ENCODE measurements at regions not wholly inside any gene's neighbourhood (a gene's known extent, or its start where the extent isn't known, plus 50 kb on each side); places are given as distances from the start of the nearest gene placed in this dataset.

DNA sequence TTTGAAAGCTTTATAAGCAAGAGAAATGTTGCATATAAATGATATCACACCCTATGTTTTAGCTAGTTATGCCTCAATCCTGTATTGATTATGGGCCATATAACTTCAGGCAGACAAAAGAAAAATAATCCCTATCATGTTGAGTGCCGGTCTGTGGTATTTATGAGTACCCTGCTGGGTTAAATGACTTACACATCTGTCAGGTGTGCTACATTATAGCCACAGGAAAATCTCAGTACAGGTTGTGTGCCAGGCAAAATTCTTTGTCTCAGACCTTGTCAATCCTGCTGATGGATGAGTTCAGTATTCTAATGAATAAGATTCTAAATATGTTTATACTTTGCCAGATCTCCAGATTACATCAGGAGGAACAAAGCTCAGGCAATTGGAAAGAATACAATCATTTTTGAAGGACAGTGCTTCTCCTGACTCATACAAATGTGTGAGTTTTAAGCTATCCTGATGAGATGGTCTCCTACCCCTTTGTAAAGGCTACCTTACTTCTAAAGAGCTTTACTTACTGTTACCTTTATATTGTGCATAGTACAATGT is 109.8 kb upstream of the FOXG1 start:
- DNase-seq, result peak; percentile 30

DNA sequence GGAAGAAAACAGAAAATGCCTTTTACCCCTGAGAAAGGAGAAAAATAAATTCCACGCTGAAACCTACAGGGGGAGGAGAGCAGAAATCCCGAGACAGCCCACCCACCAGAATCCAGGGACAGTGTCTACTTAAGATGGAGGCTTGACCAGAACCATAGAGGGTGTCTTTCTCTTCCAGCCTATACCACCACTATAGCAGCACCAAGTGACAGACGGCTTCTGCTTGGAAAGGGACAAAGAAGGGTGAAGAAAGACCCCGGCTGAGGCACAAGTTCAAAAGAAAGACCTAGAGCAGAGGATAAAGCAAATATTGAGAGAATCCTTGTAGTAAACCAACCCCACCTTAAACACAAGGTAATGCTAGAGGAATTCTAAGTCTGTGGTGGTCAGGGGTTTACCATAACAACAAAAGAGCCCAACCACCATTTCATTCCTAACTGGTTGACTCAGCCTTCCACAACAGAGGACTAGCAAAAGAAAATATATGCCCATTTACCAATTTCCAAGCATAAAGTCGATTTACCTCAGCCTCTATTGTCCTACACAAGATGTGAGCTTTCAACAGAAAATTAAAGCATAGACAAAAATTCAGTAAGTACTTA is 105.3 kb upstream of the FOXG1 start:
- DNase-seq, result peak; percentile 94

DNA sequence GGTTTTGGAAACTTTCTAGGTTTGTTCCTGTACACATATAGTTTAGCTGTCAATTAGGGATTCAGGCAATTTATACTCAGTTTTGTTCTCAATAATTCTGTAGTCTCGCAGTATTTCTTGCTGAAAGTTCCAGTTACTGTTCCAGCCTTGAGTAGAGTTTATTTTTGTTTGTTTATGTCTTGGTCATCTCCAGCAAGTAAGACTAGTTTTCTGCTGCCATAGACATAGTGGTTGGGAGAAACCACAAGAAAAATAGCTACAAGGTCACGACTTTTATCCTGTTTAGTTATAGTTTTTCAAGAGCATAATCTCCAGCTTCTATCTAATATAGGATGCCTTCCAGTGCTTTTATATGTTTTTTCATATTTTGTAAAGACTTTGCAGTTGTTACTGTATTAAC is 99.6 kb upstream of the FOXG1 start:
- DNase-seq, result no peak

DNA sequence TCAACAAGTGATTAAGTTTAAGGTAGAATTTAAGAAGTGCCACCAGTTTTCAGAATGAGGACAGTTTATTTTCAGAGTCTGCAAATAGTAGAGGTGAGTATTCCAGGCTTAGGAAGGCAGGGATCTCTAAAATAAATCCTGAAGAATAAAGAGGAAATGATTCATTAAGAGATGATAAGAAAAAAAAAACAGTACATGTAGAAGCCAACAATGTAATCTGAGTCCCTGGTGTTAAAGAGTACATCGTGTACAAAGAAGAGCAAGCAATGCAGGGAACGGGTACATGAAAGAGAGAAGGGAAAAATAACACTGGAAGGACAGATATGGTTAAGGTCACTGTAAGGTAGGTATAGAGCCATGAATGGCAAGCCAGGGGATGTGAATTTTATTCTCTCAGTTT is 95.2 kb upstream of the FOXG1 start:
- peak; percentile 38 for DNase-seq

DNA sequence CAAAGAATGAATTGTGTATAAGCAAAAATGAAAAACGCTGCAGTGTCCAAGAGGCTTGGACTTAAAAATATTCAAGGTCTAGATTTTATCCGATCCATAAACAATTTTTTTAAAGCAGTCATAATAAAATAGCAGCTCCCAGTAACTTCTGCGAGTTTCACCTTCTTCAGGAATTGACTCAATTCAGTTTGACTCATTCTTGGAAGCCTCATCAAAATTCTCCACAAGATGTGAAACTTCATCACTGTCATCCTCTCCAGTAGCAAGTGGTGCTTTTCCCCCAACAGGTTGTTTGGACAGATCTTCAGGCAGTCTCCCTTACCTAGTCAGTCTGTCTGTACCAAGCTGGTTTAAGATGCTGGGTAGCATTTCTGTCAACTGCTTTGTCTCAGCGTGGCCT is 93.5 kb upstream of the FOXG1 start:
- DNase-seq, result no peak

DNA sequence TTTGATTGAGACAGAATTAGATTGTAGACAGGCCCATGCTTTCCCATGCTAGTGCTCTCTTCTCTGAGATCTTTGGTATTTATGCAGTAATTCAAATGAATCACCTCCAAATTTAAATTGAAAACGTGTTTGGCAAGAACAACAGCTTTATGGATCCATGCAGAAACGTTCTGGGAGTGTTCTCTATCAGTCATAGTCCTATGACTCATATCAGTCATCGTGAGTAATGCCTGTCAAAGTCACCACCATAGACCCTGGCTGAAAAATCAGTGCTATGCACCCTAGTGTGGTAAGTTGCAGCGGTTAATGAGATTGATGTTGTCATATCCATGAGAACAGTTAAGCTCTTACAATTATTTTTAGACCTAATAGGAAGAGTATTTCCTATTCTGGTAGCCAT is 90.1 kb upstream of the FOXG1 start:
- peak; percentile 90 for DNase-seq

DNA sequence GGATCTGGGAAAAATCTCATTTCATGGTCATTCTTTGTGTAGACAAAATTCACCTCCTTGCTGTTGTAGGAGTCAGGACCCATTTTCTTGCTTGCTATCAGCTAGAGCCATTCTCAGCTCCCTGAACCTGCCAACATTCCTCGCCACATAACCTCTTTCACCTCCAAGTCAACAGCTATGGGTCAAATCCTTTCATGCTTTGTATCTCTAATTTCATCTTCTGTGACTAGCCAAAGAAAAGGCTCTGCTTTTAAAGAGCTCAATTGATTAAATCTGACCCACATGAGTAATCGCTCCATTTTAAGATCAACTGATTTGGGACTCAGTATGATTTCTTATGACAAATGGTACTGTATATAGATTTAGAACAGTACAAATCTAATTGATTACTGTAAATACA is 89.2 kb upstream of the FOXG1 start:
- no peak for DNase-seq

DNA sequence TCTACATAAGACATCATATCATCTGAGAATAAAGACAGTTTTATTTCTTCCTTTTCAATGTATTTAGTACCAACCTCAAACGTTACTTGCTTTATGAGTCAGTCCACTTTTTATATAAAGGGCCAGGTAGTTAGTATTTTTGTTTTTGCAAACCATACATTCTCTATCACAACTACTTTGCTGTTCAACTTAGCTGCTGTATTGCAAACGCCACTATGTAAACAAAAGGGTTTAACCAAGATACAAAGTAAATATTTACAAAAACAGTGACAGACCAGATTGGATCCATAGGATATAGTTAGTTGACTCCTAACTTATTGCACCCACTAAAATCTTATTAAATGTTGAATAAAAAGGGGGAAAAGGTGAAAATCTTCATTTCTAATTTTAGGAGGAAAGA is 87.7 kb upstream of the FOXG1 start:
- DNase-seq, result no peak

DNA sequence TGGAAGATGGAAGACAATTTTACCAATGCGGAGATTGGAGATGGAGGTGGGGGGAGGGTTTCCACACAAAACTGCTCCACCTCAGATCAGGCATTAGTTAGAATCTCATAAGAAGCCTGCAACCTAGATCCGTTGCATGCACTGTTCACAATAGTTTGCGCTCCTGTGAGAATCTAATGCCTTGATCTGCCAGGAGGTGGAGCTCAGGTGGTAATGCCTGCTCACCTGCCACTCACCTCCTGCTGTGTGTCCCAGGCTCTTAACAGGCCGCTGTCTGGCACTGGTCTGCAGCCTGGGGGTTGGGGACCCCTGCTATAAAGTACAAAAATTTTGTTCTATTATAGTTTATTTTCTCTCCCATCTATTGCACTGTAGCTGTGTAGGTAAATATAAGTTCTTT is 84.9 kb upstream of the FOXG1 start:
- DNase-seq, result no peak

DNA sequence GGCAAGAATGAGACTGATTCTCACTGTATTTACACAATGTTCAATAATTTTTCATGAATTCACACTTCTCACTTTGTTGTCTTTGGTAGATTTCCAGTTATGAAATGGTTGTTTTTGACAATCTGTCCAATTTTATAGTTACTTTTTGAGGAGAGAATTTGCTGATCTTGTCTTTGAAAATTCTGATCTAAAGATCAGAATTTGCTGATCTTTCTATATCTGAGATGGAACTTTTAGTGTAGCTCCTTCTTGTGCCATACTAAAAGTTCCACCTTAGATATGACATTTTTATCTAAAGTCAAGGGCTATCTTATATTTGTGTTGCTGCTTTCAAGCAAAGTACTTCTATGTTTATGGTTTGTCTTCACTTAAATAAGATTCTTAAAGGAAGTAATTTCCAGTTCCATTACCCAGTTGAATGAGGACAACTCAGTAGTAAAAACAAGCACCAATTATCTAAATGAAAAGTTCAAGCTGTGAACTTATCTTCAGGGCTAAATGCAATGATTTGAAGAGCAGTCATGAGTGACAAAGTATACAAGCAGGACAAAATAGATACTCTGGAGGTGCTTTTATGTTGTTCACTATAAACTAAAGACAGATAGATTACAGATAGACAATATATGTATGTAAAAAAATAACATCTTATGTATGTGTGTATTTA is 76.4 kb upstream of the FOXG1 start:
- no peak for DNase-seq

DNA sequence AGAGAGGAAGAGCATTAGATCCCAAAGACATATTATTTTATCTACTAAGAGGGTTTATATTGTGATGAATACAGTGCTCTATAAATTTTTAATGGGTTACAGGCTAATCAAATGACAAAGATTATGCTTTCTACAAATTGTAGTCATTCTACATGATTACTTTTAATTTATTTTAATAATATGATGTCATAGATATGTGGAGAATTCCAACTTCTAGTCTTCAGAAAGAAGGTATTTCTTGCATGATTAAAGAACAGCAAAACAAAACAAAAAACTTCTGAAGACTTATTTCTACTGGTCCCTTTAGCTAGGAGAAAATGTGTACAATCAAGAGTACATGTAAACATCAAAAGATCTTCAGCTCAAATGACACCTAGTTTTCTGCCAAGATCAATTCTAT is 71.5 kb upstream of the FOXG1 start:
- DNase-seq, result no peak

DNA sequence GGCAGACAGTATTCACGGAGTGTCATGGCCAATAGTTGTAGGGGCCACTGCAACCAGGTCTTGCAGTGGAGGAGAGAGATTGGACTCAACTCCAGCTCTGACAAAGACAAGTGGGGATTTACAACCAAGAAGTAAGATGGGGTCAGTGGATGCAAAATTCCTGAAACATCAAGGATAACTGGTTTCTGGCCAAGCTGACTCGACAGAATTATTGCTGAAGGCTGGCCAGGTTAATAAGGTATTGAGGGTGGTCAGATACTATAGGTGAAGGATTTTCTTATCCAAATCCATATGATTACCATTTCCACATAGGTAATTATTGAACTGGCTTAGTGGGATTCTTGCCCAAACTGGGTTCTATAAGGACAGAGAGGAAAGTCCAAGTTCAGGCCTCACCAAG is 64.9 kb upstream of the FOXG1 start:
- DNase-seq, result no peak

DNA sequence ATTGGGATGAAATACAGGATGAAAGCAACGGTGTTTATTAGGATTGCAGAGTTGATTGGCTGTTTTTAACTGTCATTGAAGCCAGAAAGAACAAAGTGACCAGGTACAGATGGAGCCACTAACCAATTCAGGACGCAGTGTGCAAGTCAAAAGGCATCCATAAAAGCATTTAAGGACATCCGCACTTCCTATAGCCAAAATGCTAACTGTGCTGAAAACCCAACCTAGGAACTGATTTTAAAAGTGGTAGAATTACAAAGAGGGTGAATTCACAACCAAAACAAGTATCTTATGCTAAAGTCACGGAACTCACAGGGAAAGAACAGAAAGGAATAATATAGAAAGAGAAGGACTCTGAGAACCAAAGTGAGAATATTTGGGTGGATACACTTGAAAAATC is 63.1 kb upstream of the FOXG1 start:
- no peak for DNase-seq

DNA sequence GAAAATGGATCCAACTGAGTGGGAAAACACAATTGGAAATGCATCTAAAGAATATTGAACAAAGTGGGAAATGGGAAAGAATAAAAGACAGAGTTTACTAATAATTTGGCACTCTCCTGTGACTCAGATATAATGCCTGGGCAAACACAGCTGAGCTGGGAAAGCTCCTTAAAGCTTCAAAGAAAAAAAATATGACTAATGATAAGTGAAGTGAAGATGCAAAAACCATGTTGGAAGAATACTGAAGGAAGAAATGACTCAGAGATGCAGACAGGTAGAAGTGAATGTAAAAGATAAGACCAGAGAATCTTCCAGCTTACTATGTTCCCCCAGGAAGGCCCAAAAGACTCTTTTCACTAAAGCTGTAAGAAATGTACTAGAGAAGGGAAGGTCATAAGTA is 62.4 kb upstream of the FOXG1 start:
- peak; percentile 5 for DNase-seq

DNA sequence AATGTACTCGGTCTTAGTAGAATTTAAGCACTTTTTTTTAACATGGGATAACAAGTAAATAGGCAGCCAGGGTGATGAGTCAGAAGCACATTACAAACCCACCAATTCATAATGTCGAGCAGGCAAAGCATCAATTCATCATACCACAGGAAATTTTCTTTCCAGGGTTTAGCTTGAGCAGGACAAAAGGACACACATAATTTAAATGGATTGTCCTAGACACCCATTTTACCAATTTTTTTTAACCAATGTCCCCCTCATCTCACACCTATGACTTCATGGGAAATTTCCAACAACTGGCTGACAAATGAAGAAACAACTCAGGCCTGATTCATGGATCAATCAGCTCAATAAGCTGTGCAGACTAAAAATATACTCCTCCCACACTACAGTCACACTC is 58.8 kb upstream of the FOXG1 start:
- DNase-seq, result peak; percentile 77

DNA sequence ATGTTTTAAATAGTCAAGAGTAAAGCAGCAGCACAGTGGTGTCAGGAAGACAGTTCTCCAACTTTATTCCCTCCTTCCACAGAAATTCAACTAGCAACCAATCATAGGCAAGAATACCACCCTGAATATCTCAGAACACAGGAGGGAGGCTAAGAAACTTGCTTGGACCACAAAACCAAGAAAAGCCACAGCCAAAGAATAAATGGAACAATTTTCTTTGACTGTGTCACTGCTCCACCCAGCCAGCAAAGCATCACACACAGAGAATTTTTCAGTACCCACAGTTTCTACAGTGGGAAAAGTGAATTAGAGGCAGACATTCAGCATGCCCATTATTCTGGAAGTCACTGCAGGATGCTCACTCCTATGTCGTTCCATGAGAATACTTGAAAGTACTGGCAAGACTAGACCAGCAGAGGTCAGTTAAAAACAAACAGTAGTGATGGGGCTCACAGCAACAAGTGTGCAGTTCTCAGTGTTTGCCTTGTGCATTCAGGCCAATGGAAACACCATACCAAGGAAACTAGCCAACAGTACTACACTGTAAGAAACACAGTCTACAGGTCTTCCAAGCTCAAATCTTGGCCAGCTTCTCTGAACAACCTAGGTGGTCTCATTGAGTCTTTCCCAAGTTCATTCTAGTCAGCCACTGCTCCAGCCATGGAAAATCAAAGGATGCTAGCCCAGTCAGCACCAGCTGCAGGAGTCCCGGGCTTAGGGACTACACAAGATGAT is 56.8 kb upstream of the FOXG1 start:
- no peak for DNase-seq

All from fibroblast of skin of right biceps (primary cell).